Osteocyte (in vitro differentiated cells): ENCODE measurements at regions not wholly inside any gene's neighbourhood (a gene's known extent, or its start where the extent isn't known, plus 50 kb on each side); places are given as distances from the start of the nearest gene placed in this dataset.

Experiments
- DNase-seq: peaks from one replicate; pipeline ENCODE4 v3.0.0; 2021; ENCODE audit warnings: mixed read lengths; ENCODE audit not compliant: unreplicated experiment; ENCODE audit errors: extremely low spot score
- H3K27ac Mint-ChIP-seq: one replicate; pipeline ENCODE4 v1.8.0; 2021; ENCODE audit warnings: mild to moderate bottlenecking, mixed read lengths; ENCODE audit not compliant: unreplicated experiment
- H3K27me3 Mint-ChIP-seq: one replicate; pipeline ENCODE4 v1.8.0; 2021; ENCODE audit warnings: mixed read lengths; ENCODE audit not compliant: unreplicated experiment
- H3K36me3 Mint-ChIP-seq: one replicate; pipeline ENCODE4 v1.8.0; 2021; ENCODE audit warnings: mixed read lengths; ENCODE audit not compliant: unreplicated experiment
- H3K4me1 Mint-ChIP-seq: one replicate; pipeline ENCODE4 v1.8.0; 2021; ENCODE audit warnings: mixed read lengths; ENCODE audit not compliant: unreplicated experiment
- H3K4me3 Mint-ChIP-seq: one replicate; pipeline ENCODE4 v1.8.0; 2021; ENCODE audit warnings: mild to moderate bottlenecking, moderate library complexity, mixed read lengths; ENCODE audit not compliant: unreplicated experiment
- H3K9me3 Mint-ChIP-seq: one replicate; pipeline ENCODE4 v1.8.0; 2021; ENCODE audit warnings: mixed read lengths; ENCODE audit not compliant: unreplicated experiment
- CTCF ChIP-seq: fragments of 200-600 bp; sonication (generic); IDR thresholded peaks from 2 replicates; pipeline ENCODE4 v1.5.0; 2021; ENCODE audit warnings: antibody characterized with exemption, mild to moderate bottlenecking, moderate library complexity

- no peak for TF ChIP-seq CTCF
- Mint-ChIP-seq H3K4me1 (no peaks in the 10 kb centered on the region), H3K27ac (no peak overlapping the region), H3K36me3 (no peaks in the 10 kb centered on the region), H3K27me3 (no peaks in the 10 kb centered on the region), H3K4me3 (no peak overlapping the region), H3K9me3 (no peaks in the 10 kb centered on the region)
- no peak for DNase-seq
Observed at GRCh38 chr3:70789878-70790277, 477.4 kb upstream of the MDFIC2 start.

- DNase-seq: no peak
- no peak for TF ChIP-seq CTCF
- no peaks in the 10 kb centered on the region for H3K36me3 Mint-ChIP-seq
- H3K9me3 Mint-ChIP-seq: peaks cover 3% of the 10 kb centered on the region
- no peak overlapping the region for H3K27ac Mint-ChIP-seq
- H3K4me3 Mint-ChIP-seq: no peak overlapping the region
- peaks cover 2% of the 10 kb centered on the region for H3K4me1 Mint-ChIP-seq
- H3K27me3 Mint-ChIP-seq: no peaks in the 10 kb centered on the region
Observed at GRCh38 chr3:70780790-70781189, 468.4 kb upstream of the MDFIC2 start.

GRCh38 chr3:70779296-70779695 lies 466.9 kb upstream of the MDFIC2 start:
- TF ChIP-seq CTCF: no peak
- H3K4me1 Mint-ChIP-seq: peaks cover 2% of the 10 kb centered on the region
- no peaks in the 10 kb centered on the region for H3K36me3 Mint-ChIP-seq
- no peak overlapping the region for H3K27ac Mint-ChIP-seq
- DNase-seq: no peak
- H3K9me3 Mint-ChIP-seq: peaks cover 3% of the 10 kb centered on the region
- H3K27me3 Mint-ChIP-seq: no peaks in the 10 kb centered on the region
- no peak overlapping the region for H3K4me3 Mint-ChIP-seq

DNA sequence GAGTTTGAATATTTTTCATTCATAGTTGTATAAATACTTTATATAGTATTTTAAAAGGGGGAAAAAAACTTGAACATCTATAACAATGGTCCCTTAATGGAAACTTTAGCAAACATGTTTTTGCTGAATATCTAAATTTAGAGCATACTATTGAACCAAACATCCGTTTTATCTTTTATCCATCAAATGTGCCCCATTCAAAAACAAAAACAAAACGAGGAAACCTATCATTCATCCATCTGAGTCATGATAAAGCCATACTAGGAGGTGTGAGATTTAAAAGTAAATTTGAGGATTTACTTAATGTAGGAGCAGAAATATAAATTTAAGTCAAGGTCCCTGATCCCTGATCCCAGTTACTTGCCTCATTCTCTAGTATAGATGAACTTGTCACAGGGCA lies 463.6 kb upstream of the MDFIC2 start:
- peaks cover 3% of the 10 kb centered on the region for H3K9me3 Mint-ChIP-seq
- no peaks in the 10 kb centered on the region for H3K27me3 Mint-ChIP-seq
- no peak overlapping the region for H3K27ac Mint-ChIP-seq
- no peak for TF ChIP-seq CTCF
- no peak for DNase-seq
- H3K36me3 Mint-ChIP-seq: no peaks in the 10 kb centered on the region
- H3K4me1 Mint-ChIP-seq: peaks cover 6% of the 10 kb centered on the region
- H3K4me3 Mint-ChIP-seq: no peak overlapping the region

GRCh38 chr3:70775257-70775656 lies 462.8 kb upstream of the MDFIC2 start:
- H3K4me1 Mint-ChIP-seq: peaks cover 6% of the 10 kb centered on the region

More at GRCh38 chr3:70775257-70775656, 462.8 kb upstream of the MDFIC2 start:
- Mint-ChIP-seq H3K27me3 (no peaks in the 10 kb centered on the region), H3K4me3 (no peak overlapping the region), H3K36me3 (no peaks in the 10 kb centered on the region), H3K27ac (no peak overlapping the region), H3K9me3 (peaks cover 3% of the 10 kb centered on the region)
- TF ChIP-seq CTCF: no peak
- DNase-seq: no peak
